HEK293 (cell line): ENCODE measurements at regions not wholly inside any gene's neighbourhood (a gene's known extent, or its start where the extent isn't known, plus 50 kb on each side); places are given as distances from the start of the nearest gene placed in this dataset.

ENCODE experiments used
- CTCF ChIA-PET: fragments of 350-600 bp; formaldehyde crosslinking; extraction: SDS; loops from one replicate; lab custom pipeline; 2021; ENCODE audit warnings: antibody characterized with exemption; lab: Yijun Ruan, JAX
- POLR2A ChIA-PET: fragments of 300-600 bp; formaldehyde crosslinking; extraction: SDS; loops from one replicate; lab custom pipeline; 2020; ENCODE audit warnings: antibody characterized with exemption, inconsistent platforms; lab: Yijun Ruan, JAX
- H3K27ac ChIP-seq: fragments of 200-500 bp; sonication (Bioruptor generic); 2 replicates; pipeline ENCODE4 v1.5.1; 2014; ENCODE audit warnings: low read depth, low read length, control low read depth, inconsistent platforms; ENCODE audit errors: extremely low read depth
- H3K36me3 ChIP-seq, 2 experiments: fragments of 200-500 bp in 1 of 2; sonication (Bioruptor generic) in 1 of 2; 1 replicate in 1 of 2; 2 replicates in 1 of 2; pipeline ENCODE4 v1.5.1; 2014 to 2017; ENCODE audit warnings: inconsistent platforms in 2 of 2, low read length in 2 of 2; ENCODE audit not compliant: control insufficient read depth in 2 of 2, insufficient read depth in 1 of 2
- H3K4me1 ChIP-seq: fragments of 200-500 bp; sonication (Bioruptor generic); 2 replicates; pipeline ENCODE4 v1.5.1; 2014; ENCODE audit warnings: mild to moderate bottlenecking, low read length, inconsistent platforms; ENCODE audit not compliant: control insufficient read depth, insufficient read depth
- H3K4me3 ChIP-seq: 2 replicates; pipeline ENCODE4 v1.5.1; 2011; ENCODE audit warnings: low read depth, mild to moderate bottlenecking, control low read depth, low read length, moderate library complexity
- H3K9me3 ChIP-seq: fragments of 200-500 bp; sonication (Bioruptor generic); 2 replicates; pipeline ENCODE4 v1.5.1; 2014; ENCODE audit warnings: low read depth, low read length, inconsistent platforms; ENCODE audit not compliant: control insufficient read depth, insufficient read depth
- KLF1 ChIP-seq: fragments of 450-650 bp; formaldehyde crosslinking; IDR thresholded peaks from 2 replicates; pipeline ENCODE4 v1.5.1; 2016; ENCODE audit warnings: missing biosample characterization, missing genetic modification characterization
- PRDM1 ChIP-seq: fragments of 450-650 bp; formaldehyde crosslinking; IDR thresholded peaks from 2 replicates; pipeline ENCODE4; 2016; ENCODE audit warnings: missing biosample characterization, missing genetic modification characterization
- SETDB1 ChIP-seq: IDR thresholded peaks from one replicate; pipeline ENCODE4 v1.6.1; 2017; ENCODE audit warnings: mild to moderate bottlenecking, low read length, moderate library complexity, mixed read lengths; ENCODE audit not compliant: insufficient read length
- ZEB2 ChIP-seq: fragments of 450-650 bp; formaldehyde crosslinking; IDR thresholded peaks from 2 replicates; pipeline ENCODE4 v1.5.1; 2016; ENCODE audit warnings: missing biosample characterization, missing genetic modification characterization
- ZFP37 ChIP-seq: fragments of 450-650 bp; formaldehyde crosslinking; IDR thresholded peaks from 2 replicates; pipeline ENCODE4 v1.5.1; 2016; ENCODE audit warnings: missing biosample characterization, missing genetic modification characterization
- ZFP41 ChIP-seq: fragments of 450-650 bp; formaldehyde crosslinking; IDR thresholded peaks from 2 replicates; pipeline ENCODE4 v1.5.1; 2016; ENCODE audit warnings: missing biosample characterization, missing genetic modification characterization, borderline replicate concordance
- ZNF121 ChIP-seq: fragments of 450-650 bp; formaldehyde crosslinking; IDR thresholded peaks from 2 replicates; pipeline ENCODE4 v1.5.1; 2016; ENCODE audit warnings: missing biosample characterization, missing genetic modification characterization
- ZNF24 ChIP-seq: fragments of 450-650 bp; formaldehyde crosslinking; IDR thresholded peaks from 2 replicates; pipeline ENCODE4 v1.5.1; 2016; ENCODE audit warnings: missing biosample characterization, missing genetic modification characterization
- ZNF274 ChIP-seq, 2 experiments: fragments of 200-500 bp in 1 of 2; fragments of 450-650 bp in 1 of 2; sonication (Bioruptor generic) in 1 of 2; formaldehyde crosslinking in 1 of 2; IDR thresholded peaks; 2 replicates each; pipeline versions ENCODE4 v1.5.1 to v1.6.1; 2014 to 2016; ENCODE audit warnings: borderline replicate concordance in 1 of 2, inconsistent platforms in 1 of 2, low read length in 1 of 2, missing biosample characterization in 1 of 2, missing genetic modification characterization in 1 of 2
- ZNF341 ChIP-seq: fragments of 450-650 bp; formaldehyde crosslinking; IDR thresholded peaks from 2 replicates; pipeline ENCODE4; 2016; ENCODE audit warnings: low read depth, missing biosample characterization, missing genetic modification characterization
- ZNF548 ChIP-seq: fragments of 450-650 bp; formaldehyde crosslinking; IDR thresholded peaks from 2 replicates; pipeline ENCODE4 v1.5.1; 2016; ENCODE audit warnings: missing biosample characterization, missing genetic modification characterization
- ZNF571 ChIP-seq: fragments of 450-650 bp; formaldehyde crosslinking; IDR thresholded peaks from 2 replicates; pipeline ENCODE4 v1.5.0; 2017; ENCODE audit warnings: missing biosample characterization, missing genetic modification characterization
- ZNF791 ChIP-seq: fragments of 450-650 bp; formaldehyde crosslinking; IDR thresholded peaks from 2 replicates; pipeline ENCODE4 v1.5.1; 2016; ENCODE audit warnings: missing biosample characterization, missing genetic modification characterization
- ZSCAN16 ChIP-seq: fragments of 450-650 bp; formaldehyde crosslinking; IDR thresholded peaks from 2 replicates; pipeline ENCODE4 v1.5.1; 2016; ENCODE audit warnings: missing biosample characterization, missing genetic modification characterization
- ZSCAN30 ChIP-seq: fragments of 450-650 bp; IDR thresholded peaks from 2 replicates; pipeline ENCODE4 v1.5.1; 2018; ENCODE audit warnings: missing biosample characterization, mild to moderate bottlenecking, missing genetic modification characterization, moderate library complexity
- TF ChIP-seq, protein P1 (sequence below): fragments of 450-650 bp; formaldehyde crosslinking; IDR thresholded peaks from 2 replicates; pipeline ENCODE4 v1.5.1; 2016; ENCODE audit warnings: missing biosample characterization, missing genetic modification characterization
- TF ChIP-seq, protein P2 (sequence below): fragments of 450-650 bp; formaldehyde crosslinking; IDR thresholded peaks from 2 replicates; pipeline ENCODE4 v1.5.1; 2016; ENCODE audit warnings: missing biosample characterization, missing genetic modification characterization

DNA sequence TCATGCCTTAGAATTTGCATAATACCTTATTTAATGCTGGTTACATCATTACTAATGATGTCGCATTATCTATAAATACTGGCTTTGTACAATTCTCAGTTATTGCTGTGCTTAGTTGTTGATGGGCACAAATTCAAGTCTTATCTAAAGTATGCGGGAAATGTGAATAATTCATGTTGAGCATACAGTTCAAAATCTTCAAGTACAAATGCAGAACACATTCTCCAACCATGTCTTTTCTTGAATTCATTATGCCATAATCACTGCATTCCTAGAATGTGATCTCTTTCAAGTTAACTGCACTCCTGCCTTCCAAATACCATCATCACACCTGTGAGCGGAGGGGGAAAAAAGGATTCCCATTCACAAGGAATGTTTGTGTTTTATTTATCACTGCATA is 337.0 kb downstream of the MBD2 start:
- POLR2A ChIA-PET, result no interaction called here

DNA sequence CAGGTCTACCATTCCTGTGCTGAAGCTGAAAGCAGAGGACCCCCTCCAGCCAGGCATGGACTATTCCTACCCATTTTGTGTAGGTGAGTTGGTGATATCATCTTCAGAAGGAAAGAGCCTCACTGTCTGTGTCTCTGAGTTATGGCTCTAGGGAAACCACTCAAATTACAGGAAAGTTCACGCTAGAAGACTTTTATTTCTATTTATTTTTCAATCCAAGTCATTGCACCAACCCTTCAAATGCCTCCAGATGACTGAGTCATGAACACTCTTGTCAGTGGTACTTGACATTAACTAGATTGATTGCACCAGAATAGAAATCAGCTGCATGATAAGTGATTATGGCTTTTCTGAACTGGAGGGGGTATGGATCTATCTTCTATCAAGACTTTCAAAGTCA is 338.4 kb downstream of the MBD2 start:
- ChIA-PET POLR2A (no interaction called here), CTCF (interaction anchor here (0.7 kb wide), 1 partner anchor 233 kb away, joined by 3 read pairs; no protein-coding TSS in a partner anchor)
- Histone ChIP-seq H3K36me3 (no peaks in the 10 kb centered on the region), H3K9me3 (no peaks in the 10 kb centered on the region), H3K4me1 (no peaks in the 10 kb centered on the region), H3K4me3 (no peak overlapping the region), H3K27ac (no peak overlapping the region)
- no peak for TF ChIP-seq ZNF791
- TF ChIP-seq, protein P1, sequence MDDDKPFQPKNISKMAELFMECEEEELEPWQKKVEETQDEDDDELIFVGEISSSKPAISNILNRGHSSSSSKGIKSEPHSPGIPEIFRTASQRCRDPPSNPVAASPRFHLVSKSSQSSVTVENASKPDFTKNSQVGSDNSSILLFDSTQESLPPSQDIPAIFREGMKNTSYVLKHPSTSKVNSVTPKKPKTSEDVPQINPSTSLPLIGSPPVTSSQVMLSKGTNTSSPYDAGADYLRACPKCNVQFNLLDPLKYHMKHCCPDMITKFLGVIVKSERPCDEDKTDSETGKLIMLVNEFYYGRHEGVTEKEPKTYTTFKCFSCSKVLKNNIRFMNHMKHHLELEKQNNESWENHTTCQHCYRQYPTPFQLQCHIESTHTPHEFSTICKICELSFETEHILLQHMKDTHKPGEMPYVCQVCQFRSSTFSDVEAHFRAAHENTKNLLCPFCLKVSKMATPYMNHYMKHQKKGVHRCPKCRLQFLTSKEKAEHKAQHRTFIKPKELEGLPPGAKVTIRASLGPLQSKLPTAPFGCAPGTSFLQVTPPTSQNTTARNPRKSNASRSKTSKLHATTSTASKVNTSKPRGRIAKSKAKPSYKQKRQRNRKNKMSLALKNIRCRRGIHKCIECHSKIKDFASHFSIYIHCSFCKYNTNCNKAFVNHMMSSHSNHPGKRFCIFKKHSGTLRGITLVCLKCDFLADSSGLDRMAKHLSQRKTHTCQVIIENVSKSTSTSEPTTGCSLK (tag by site-specific recombination), result no peak
- no peak for TF ChIP-seq KLF1 (tag by site-specific recombination)

More for the DNA sequence above, 337.0 kb downstream of the MBD2 start:
- Histone ChIP-seq H3K4me3 (no peak overlapping the region), H3K36me3 (no peaks in the 10 kb centered on the region), H3K27ac (no peak overlapping the region), H3K9me3 (no peaks in the 10 kb centered on the region; the same call in 1 of the 2 replicates), H3K4me1 (no peaks in the 10 kb centered on the region)
- CTCF ChIA-PET, result no interaction called here
- TF ChIP-seq ZNF571 (tag by site-specific recombination) (no peak), ZEB2 (no peak), ZNF274 (IDR thresholded peaks at IDR 0.05; ENCODE audit: low read length) (no peak), ZNF274 (tag by site-specific recombination; IDR thresholded peaks at IDR 0.05; ENCODE audit: borderline replicate concordance) (no peak), PRDM1 (tag by site-specific recombination) (no peak), ZFP41 (tag by site-specific recombination) (no peak), SETDB1 (no peak), ZNF24 (tag by site-specific recombination) (no peak)

DNA sequence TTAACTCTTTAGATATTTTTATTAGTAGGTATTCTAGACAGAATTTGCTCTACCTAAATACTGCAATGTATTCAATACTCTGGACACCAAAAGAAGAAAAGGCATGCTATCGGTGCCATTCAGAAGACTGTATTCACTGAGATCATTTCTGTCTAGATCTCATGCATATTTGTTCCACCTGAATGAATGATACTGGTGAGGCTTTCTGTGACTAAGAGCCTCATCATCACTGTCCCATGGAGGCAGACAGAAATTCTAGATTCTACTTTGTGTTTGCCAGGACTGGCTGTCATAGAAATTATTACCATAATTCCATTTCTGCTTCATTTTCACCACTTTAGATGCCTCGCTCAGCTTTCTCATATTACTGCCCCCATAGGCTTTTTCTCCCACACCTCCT is 340.7 kb downstream of the MBD2 start:
- Histone ChIP-seq H3K36me3 (no peaks in the 10 kb centered on the region), H3K27ac (no peak overlapping the region), H3K9me3 (no peaks in the 10 kb centered on the region), H3K4me3 (no peak overlapping the region), H3K4me1 (no peaks in the 10 kb centered on the region)
- TF ChIP-seq ZSCAN30 (no peak), ZNF341 (no peak), ZNF121 (no peak), ZNF548 (tag by site-specific recombination) (no peak), ZSCAN16 (tag by site-specific recombination) (no peak), ZFP37 (tag by site-specific recombination) (no peak)
- TF ChIP-seq, protein P2, sequence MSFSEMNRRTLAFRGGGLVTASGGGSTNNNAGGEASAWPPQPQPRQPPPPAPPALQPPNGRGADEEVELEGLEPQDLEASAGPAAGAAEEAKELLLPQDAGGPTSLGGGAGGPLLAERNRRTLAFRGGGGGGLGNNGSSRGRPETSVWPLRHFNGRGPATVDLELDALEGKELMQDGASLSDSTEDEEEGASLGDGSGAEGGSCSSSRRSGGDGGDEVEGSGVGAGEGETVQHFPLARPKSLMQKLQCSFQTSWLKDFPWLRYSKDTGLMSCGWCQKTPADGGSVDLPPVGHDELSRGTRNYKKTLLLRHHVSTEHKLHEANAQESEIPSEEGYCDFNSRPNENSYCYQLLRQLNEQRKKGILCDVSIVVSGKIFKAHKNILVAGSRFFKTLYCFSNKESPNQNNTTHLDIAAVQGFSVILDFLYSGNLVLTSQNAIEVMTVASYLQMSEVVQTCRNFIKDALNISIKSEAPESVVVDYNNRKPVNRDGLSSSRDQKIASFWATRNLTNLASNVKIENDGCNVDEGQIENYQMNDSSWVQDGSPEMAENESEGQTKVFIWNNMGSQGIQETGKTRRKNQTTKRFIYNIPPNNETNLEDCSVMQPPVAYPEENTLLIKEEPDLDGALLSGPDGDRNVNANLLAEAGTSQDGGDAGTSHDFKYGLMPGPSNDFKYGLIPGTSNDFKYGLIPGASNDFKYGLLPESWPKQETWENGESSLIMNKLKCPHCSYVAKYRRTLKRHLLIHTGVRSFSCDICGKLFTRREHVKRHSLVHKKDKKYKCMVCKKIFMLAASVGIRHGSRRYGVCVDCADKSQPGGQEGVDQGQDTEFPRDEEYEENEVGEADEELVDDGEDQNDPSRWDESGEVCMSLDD, result no peak
- ChIA-PET POLR2A (no interaction called here), CTCF (interaction anchor here (0.6 kb wide), 1 partner anchor 244 kb away, joined by 5 read pairs; no protein-coding TSS in a partner anchor)
